PC-9 (cell line): ENCODE measurements at regions not wholly inside any gene's neighbourhood (a gene's known extent, or its start where the extent isn't known, plus 50 kb on each side); places are given as distances from the start of the nearest gene placed in this dataset.

Source experiments
- CTCF ChIP-seq: fragments of 200-600 bp; sonication (generic); conservative IDR thresholded peaks from 2 replicates; pipeline ENCODE4 v1.6.1; 2017; ENCODE audit warnings: mixed run types, antibody characterized with exemption, mild to moderate bottlenecking, moderate library complexity
- EZH2 ChIP-seq: fragments of 200-600 bp; sonication (generic); IDR thresholded peaks from 2 replicates; pipeline ENCODE4 v1.8.0; 2017; ENCODE audit warnings: antibody characterized with exemption, low read depth

DNA sequence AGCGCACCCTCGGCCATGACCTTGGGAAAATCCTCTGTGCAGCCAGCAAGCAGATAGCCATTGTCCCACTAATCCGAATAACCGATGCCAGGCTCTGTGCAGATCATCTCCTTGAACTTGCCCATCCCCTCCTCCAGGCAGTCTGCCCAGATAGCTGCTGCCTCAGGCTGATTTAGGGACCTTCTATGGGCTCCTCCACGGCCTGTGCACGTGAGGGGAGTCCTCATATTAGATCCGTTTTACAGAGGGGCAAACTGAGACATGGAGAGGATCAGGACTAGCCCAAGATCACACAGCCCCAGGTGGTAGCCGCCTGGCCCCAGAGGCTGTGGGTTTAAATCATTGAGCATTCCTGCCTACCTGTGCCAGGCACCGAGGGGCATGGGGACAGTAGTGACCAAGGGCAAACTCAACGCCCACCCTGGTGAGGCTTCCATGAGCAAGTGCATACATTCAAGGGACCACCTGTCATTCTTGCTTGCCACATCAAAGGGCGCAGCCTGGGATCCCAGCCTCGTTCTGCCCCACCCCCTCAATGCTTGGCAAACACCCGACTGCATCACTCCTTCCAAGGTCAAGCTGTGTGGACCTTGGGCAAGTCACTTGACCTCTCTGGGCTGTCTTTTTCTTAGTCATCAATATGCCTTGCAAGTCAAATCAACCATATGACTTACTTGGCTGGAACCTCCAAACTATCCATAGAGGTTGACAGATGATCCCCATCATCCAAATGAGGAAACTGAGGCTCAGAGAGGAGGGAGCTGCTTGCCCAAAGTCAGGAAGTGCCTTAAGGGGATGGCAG is 131.6 kb downstream of the MN1 start:
- TF ChIP-seq CTCF = no peak
- no peak for TF ChIP-seq EZH2
